GM18508 (cell line): ENCODE measurements at regions not wholly inside any gene's neighbourhood (a gene's known extent, or its start where the extent isn't known, plus 50 kb on each side); places are given as distances from the start of the nearest gene placed in this dataset.
A peak's percentile ranks its signal among the peaks of the same experiment; 100 is the strongest.

Experiments used
- ATAC-seq: cut with Tn5 transposase; IDR thresholded peaks from one replicate; pipeline ENCODE4 v1.9.1; 2021; ENCODE audit warnings: moderate number of reproducible peaks; ENCODE audit not compliant: insufficient read depth, unreplicated experiment

DNA sequence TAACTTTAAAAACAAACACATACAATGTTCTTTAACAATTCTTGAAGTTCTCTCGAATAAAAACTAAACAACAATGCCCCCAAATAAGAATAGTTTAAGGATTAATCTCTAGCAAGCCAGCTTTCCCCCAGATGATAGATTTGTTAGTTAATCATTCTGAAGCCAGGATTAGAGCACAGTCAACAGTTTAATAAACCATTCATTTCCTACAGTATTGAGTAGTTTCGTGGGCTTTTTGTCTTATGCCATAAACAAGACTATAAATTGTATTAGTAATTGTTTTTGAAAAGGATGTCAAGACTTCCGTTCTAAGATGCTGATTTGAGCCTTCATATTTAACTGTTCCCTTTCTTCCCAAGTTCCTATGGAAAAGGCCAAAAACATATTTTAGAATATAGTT lies 136.6 kb downstream of the PIK3R1 start:
- ATAC-seq: no peak

- no peak for ATAC-seq
These were observed 138.0 kb downstream of the PIK3R1 start for GRCh38 chr5:68353605-68354004.

DNA sequence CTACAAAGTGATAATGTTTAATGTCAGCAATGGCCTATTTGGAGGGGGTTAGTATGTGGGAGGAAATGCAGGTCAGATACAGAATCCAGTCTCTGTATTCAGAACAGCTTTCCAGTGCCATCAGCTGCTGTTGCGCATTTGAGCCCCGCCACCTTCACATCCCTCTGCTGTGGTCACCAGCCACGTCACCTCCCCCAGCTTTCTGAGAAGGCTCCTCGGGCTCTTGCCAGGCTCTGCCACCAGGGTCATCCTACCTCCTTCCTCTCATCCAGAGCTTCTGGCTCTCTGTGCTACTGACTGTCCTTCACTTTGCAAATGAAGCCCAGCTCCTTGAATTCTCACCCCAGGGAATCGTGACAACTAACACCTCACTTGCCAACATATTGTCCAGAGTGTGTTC lies 138.8 kb downstream of the PIK3R1 start:
- ATAC-seq: no peak

- no peak for ATAC-seq
These were observed 140.7 kb downstream of the PIK3R1 start for GRCh38 chr5:68356216-68356615.

DNA sequence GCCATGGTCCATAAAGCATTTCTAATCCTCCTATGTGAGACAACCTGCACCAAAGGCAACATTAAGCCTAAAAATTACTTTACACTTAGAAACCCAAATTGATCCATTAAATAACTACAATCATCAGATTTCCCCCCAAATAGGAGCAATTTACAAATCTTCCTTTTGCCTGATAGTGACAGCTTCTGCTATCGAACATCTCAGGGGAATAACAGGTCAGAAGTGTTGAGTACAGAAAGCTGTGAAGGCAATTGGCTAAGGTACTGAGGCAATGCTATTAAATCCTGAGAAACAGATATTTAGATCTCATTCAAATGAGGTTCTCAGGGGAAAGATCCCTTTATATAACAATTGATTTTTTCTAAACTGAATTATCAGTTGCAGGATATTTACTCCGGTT lies 141.1 kb downstream of the PIK3R1 start:
- ATAC-seq: no peak

GRCh38 chr5:68359699-68360098 lies 144.1 kb downstream of the PIK3R1 start:
- no peak for ATAC-seq

DNA sequence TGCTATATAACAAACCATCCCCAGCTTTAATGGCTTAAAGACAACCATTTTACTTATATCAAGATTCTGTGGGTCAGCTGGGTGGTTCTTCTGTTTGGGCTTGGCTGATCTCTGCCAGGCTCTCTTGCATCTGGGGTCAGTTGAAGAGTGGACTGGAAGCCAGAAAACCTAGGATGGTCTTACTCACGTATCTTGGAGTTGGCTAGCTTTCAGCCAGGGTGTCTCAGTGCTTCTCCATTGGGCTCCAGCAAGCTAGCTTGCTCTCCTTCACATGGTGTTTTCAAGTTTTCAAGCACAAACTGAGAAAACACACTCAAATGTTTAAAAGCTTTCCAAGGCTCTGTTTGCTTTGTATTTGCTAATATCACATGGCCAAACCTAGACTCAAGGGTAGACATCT lies 146.8 kb downstream of the PIK3R1 start:
- ATAC-seq: no peak

GRCh38 chr5:68365889-68366288 lies 150.3 kb downstream of the PIK3R1 start:
- ATAC-seq: no peak

DNA sequence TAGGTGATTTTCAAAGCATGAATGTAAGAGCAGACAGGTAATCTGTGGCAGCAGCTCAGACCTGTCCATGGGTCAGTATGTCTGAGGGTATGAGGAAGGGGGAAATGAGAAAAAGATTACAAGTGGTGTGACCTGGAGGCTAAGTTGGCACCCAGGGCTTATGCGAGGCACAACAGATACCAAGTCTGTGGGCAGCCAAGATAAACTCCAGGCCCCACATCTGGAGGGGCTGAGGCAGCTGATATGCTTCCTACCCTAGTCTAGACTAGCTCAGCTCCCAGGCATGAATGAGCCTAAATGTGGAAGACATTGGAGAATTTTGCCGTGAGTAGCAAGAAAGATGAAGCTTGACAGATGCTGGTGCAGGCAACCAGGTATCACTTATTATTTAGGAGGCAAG lies 151.7 kb downstream of the PIK3R1 start:
- no peak for ATAC-seq

DNA sequence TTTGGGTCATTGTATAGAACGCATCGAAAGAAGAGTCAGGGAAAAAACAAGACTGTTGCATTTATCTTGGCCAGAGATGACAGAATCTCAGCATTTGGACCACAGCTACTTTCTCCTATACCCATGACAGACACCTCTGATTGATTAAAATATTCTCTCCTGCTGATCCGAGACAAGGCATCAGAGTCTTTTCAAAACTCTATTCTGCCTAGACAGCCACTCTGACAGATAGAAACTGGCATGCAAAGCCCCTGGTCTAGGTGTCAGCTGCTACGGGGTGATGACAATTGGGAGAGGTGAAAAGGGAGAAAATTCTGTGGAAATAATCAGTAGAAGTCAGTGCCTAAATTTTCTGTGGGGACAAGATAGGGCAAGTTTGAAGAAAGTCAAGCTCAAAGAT lies 152.2 kb downstream of the PIK3R1 start:
- no peak for ATAC-seq

DNA sequence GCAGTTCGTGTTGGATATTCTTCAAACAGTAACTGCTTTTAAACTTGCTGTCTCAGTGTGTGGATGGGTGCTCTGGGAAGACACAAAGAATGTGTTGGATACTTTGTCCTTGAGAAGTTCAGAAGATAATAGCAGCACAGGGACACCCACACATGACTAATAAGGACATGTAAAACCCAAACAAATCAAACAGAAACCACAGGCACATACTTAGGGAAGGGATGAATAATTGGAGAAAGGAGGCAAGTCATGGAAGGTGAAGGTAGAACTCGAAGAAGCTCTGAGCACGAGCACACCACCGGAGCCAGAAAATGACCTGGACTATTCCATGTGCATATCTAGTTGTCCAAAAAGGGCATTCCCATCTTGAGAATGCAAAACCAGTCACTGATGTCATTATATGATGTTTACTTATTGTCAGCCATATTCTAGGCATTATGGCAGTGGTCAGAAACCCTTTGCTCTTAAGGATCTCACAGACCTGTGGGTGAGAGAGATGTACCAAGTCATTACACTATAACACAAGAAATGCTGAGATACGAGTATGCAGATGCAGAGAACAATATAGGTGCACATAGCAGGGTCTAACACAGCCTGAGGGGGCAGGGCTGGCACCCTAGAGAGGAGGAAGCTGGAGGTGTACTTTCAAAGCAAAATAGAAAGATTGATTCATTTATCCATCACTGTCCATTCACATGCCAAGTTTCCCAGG lies 152.9 kb downstream of the PIK3R1 start:
- no peak for ATAC-seq

GRCh38 chr5:68369023-68369359 lies 153.4 kb downstream of the PIK3R1 start:
- ATAC-seq: no peak

GRCh38 chr5:68369457-68370125 lies 154.0 kb downstream of the PIK3R1 start:
- peak; percentile 67 for ATAC-seq

GRCh38 chr5:68370196-68370595 lies 154.6 kb downstream of the PIK3R1 start:
- no peak for ATAC-seq

DNA sequence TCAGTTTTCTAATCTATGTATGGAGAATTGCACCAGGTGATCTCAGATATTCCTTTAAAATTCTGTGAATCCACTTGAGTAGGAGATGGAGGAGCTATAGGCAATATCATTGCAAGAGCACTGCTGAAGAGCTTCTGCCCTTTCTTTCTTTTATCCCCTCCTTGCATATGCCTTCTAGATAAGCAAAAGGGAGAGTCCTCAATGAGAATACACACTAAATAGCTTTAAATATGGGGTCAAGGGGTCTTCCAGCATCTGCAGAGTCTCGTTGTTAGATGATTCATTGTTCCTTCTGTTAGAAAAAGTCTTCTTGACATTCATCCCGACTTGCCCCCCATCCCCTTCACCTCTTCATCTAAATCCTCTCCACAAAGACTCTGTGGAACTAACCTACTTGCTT lies 156.1 kb downstream of the PIK3R1 start:
- no peak for ATAC-seq

DNA sequence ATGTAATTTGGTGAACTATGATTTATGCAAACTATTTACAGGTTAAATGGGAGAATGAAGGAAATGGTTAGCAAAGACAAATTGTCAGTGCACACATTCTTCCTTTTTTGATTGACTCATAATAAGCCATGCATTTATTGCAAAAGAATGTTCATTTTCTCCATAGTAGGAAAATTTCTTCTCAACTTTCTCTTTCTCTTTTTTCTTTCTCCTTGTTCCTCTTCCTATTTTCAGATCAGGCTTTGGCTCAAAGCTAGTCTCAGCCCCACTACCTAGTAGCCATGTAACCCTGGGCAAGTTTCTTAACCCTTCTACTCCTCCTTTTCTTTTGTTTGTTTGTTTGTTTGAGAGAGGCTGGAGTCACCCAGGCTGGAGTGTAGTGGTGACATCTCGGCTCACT lies 156.6 kb downstream of the PIK3R1 start:
- no peak for ATAC-seq

- no peak for ATAC-seq
These were observed 157.5 kb downstream of the PIK3R1 start for GRCh38 chr5:68373050-68373449.

DNA sequence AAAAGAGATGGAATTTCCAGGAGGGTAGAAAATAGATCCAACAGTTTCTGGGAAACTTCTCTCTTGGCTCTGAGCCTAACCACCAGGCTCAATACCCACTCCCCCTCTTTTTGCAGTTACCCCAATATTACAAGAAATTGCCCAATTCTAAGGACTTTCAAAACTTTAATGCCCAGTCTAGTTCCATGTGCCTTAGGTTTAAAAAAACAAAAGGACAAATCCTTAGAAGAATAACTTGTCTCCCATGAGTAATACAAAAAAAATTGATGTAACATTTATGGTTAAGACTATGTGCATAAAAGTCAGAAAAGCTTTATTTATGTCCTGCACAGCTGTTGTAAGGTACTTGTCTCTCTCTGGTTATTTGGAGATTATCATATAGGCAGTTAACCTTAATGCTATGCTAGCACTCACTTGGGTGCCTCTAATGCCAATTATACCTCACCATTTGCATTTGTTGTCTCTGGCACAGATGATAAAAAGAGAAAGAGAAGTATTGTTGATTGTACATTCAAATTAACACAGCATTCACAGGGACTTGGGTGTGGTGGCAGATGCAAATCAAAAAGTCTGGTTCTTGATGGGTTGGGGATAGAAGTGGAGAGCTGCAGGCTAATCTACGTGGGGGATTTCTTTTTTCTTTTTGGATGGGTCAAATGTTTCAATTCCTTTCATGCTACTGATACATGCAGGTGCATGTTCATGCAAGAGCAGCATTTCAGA lies 159.4 kb downstream of the PIK3R1 start:
- ATAC-seq: no peak

- no peak for ATAC-seq
These were observed 160.0 kb downstream of the PIK3R1 start for GRCh38 chr5:68375540-68375939.

DNA sequence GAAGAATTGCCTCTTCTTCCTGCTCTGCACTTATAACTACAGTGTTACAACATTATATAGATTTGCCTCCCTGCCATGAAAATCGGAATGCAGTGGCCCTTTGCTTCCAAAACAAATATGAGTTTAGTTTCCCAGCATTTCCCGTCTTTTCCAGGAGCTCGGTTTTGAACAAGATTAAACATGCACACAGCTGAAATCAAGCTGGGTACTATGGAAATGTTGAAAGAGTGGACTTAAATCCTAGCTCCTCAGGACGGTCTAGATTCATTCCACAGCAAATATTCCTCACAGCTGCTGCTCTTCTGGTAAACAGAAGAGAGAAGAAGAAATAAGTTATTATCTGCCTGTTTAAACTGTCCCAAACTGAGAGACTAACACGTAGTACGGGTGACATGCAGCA lies 161.4 kb downstream of the PIK3R1 start:
- no peak for ATAC-seq

- no peak for ATAC-seq
These were observed 162.2 kb downstream of the PIK3R1 start for GRCh38 chr5:68377733-68378132.
